PC-3 (cell line): ENCODE measurements at regions not wholly inside any gene's neighbourhood (a gene's known extent, or its start where the extent isn't known, plus 50 kb on each side); places are given as distances from the start of the nearest gene placed in this dataset.

Source experiments
- ATAC-seq: fragments of 200-7000 bp; cut with Tn5 transposase; 2 replicates; pipeline ENCODE4 v1.9.1; 2020; ENCODE audit warnings: mild to moderate bottlenecking, moderate library complexity
- BruUV-seq: library from RNA; stranded (reverse); fragments of 400-500 nt; replicated peaks from 2 replicates; lab custom pipeline; 2021; lab: Mats Ljungman, UMichigan
- CTCF ChIA-PET: fragments of 300-600 bp; sonication (Branson Sonifier 250); formaldehyde crosslinking; loops from one replicate; lab custom pipeline; 2022; ENCODE audit warnings: antibody characterized with exemption; lab: Charles Lee
- POLR2A ChIA-PET: fragments of 300-600 bp; sonication (Branson Sonifier 250); formaldehyde crosslinking; loops from one replicate; lab custom pipeline; 2022; ENCODE audit warnings: antibody characterized with exemption; ENCODE audit not compliant: unreplicated experiment; lab: Charles Lee
- DNase-seq: peaks from one replicate; pipeline ENCODE4 v3.0.0-alpha.2; 2015
- H2AFZ ChIP-seq: fragments of 300-600 bp; sonication (generic); 2 replicates; pipeline ENCODE4 v1.6.0; 2016; ENCODE audit warnings: antibody characterized with exemption, low read length
- H3F3A ChIP-seq: fragments of 300-600 bp; sonication (generic); one replicate; pipeline ENCODE4 v1.6.0; 2017; ENCODE audit warnings: antibody characterized with exemption, low read length, control low read depth, mild to moderate bottlenecking; ENCODE audit not compliant: unreplicated experiment
- H3K27ac ChIP-seq: fragments of 300-600 bp; sonication (generic); 2 replicates; pipeline ENCODE4 v1.5.1; 2016; ENCODE audit warnings: mild to moderate bottlenecking, low read length
- H3K27me3 ChIP-seq: fragments of 300-600 bp; sonication (generic); 2 replicates; pipeline ENCODE4 v1.6.1; 2016; ENCODE audit warnings: low read length, mixed read lengths
- H3K36me3 ChIP-seq: fragments of 300-600 bp; sonication (generic); 2 replicates; pipeline ENCODE4 v1.6.1; 2016; ENCODE audit warnings: low read depth, mixed run types, low read length, mixed read lengths
- H3K4me1 ChIP-seq: fragments of 300-600 bp; sonication (generic); 2 replicates; pipeline ENCODE4 v1.5.1; 2016; ENCODE audit warnings: low read length; ENCODE audit not compliant: insufficient read depth
- H3K4me2 ChIP-seq: fragments of 300-600 bp; sonication (generic); 2 replicates; pipeline ENCODE4 v1.6.0; 2016; ENCODE audit warnings: low read length
- H3K4me3 ChIP-seq: fragments of 300-600 bp; sonication (generic); 2 replicates; pipeline ENCODE4 v1.5.1; 2016; ENCODE audit warnings: mild to moderate bottlenecking, low read length, mixed read lengths
- H3K79me2 ChIP-seq: fragments of 300-600 bp; sonication (generic); 2 replicates; pipeline ENCODE4 v1.6.1; 2017; ENCODE audit warnings: low read length, mixed read lengths
- H3K9ac ChIP-seq: fragments of 300-600 bp; sonication (generic); 2 replicates; pipeline ENCODE4 v1.6.0; 2016; ENCODE audit warnings: mild to moderate bottlenecking, low read length
- H3K9me2 ChIP-seq: fragments of 300-600 bp; sonication (generic); replicated peaks from 2 replicates; pipeline ENCODE4 v1.6.1; 2016; ENCODE audit warnings: mixed run types, low read length, mixed read lengths
- H3K9me3 ChIP-seq: fragments of 300-600 bp; sonication (generic); 2 replicates; pipeline ENCODE4 v1.6.1; 2016; ENCODE audit warnings: low read length, mixed read lengths
- H4K20me1 ChIP-seq: fragments of 300-600 bp; sonication (generic); 2 replicates; pipeline ENCODE4 v1.6.1; 2016; ENCODE audit warnings: low read length, mixed read lengths
- CTCF ChIP-seq: fragments of 300-600 bp; sonication (generic); conservative IDR thresholded peaks from 2 replicates; pipeline ENCODE4 v1.5.1; 2017; ENCODE audit warnings: antibody characterized with exemption, low read depth, mild to moderate bottlenecking, low read length
- EZH2 ChIP-seq: fragments of 300-600 bp; sonication (generic); IDR thresholded peaks from one replicate; pipeline ENCODE4 v1.6.1; 2017; ENCODE audit warnings: antibody characterized with exemption, mild to moderate bottlenecking, low read length; ENCODE audit not compliant: unreplicated experiment
- EZH2phosphoT487 ChIP-seq: fragments of 300-600 bp; sonication (generic); IDR thresholded peaks from 2 replicates; pipeline ENCODE4 v1.6.1; 2018; ENCODE audit warnings: mild to moderate bottlenecking, antibody characterized with exemption, low read length, borderline replicate concordance
- intact Hi-C: fragments of 100-400 bp; cut with micrococcal nuclease; formaldehyde crosslinking; loops from 2 replicates; pipeline ENCODE4 v1.9.0; 2023

DNA sequence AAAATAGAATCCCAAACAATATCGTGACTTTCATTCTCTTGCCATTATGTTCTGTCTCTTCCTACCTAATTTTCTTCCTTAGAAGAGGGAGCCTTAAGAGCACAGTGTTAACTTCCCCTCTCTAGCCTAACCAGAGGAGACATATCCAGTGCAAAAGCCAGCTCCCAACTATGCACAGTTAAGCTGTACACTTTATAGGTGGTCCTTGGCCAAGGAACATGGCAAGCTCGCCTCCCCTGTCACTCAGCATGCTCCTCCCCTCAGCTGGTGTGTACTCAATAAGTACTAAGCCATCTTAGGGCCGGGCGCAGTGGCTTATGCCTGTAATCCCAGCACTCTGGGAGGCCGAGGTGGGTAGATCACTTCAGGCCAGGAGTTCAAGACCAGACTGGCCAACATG lies 255.1 kb upstream of the TMPO start:
- no peaks in the 10 kb centered on the region for H3K79me2 ChIP-seq
- no peak for DNase-seq
- H3K27me3 ChIP-seq: peaks cover 81% of the 10 kb centered on the region
- intact Hi-C loops: no loop called here
- POLR2A ChIA-PET: no interaction called here
- no peak overlapping the region for H3K27ac ChIP-seq
- BruUV-seq: no TSS peak
- CTCF ChIA-PET: no interaction called here
- H3K9me3 ChIP-seq: no peaks in the 10 kb centered on the region
- TF ChIP-seq EZH2phosphoT487 (no peak), CTCF (no peak), EZH2 (no peak)
- H3K36me3 ChIP-seq: no peaks in the 10 kb centered on the region
- no peak overlapping the region for H3K9ac ChIP-seq
- no peak overlapping the region for H2AFZ ChIP-seq
- no peak for ATAC-seq
- no peaks in the 10 kb centered on the region for H4K20me1 ChIP-seq
- H3K4me3 ChIP-seq: no peak overlapping the region
- H3K4me2 ChIP-seq: no peak overlapping the region
- no peaks in the 10 kb centered on the region for H3F3A ChIP-seq
- H3K4me1 ChIP-seq: no peaks in the 10 kb centered on the region
- no peaks in the 10 kb centered on the region for H3K9me2 ChIP-seq

DNA sequence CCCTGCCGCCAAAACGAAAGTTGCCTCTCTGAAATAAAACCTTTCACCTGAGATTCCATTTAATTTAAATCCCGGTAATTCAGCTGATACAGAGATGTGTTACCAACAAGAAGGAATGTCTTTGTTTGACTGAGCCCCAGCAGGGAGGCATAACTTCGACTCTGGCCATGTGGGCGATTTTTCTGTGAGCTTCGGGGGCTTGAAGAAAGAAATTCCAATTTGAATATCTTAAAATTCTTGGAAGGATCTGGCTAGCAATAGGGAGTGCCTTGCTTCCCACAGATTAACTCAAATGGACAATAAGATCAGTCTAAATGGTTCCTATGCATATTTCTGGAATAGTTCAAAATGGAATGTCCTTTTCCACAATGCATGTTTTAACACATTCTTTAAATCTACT lies 252.5 kb upstream of the TMPO start:
- H3K4me1 ChIP-seq: no peaks in the 10 kb centered on the region
- no peak overlapping the region for H3K9ac ChIP-seq
- BruUV-seq: no TSS peak
- no peaks in the 10 kb centered on the region for H3F3A ChIP-seq
- no peaks in the 10 kb centered on the region for H3K9me3 ChIP-seq
- H2AFZ ChIP-seq: no peak overlapping the region
- H3K27me3 ChIP-seq: peaks cover 61% of the 10 kb centered on the region
- no peaks in the 10 kb centered on the region for H4K20me1 ChIP-seq
- no peak for DNase-seq
- H3K79me2 ChIP-seq: no peaks in the 10 kb centered on the region
- intact Hi-C loops: no loop called here
- CTCF ChIA-PET: no interaction called here
- no peak overlapping the region for H3K4me3 ChIP-seq
- POLR2A ChIA-PET: no interaction called here
- H3K4me2 ChIP-seq: no peak overlapping the region
- H3K9me2 ChIP-seq: no peaks in the 10 kb centered on the region
- no peak for TF ChIP-seq CTCF
- TF ChIP-seq EZH2phosphoT487: no peak
- ATAC-seq: no peak
- no peak overlapping the region for H3K27ac ChIP-seq
- no peaks in the 10 kb centered on the region for H3K36me3 ChIP-seq

DNA sequence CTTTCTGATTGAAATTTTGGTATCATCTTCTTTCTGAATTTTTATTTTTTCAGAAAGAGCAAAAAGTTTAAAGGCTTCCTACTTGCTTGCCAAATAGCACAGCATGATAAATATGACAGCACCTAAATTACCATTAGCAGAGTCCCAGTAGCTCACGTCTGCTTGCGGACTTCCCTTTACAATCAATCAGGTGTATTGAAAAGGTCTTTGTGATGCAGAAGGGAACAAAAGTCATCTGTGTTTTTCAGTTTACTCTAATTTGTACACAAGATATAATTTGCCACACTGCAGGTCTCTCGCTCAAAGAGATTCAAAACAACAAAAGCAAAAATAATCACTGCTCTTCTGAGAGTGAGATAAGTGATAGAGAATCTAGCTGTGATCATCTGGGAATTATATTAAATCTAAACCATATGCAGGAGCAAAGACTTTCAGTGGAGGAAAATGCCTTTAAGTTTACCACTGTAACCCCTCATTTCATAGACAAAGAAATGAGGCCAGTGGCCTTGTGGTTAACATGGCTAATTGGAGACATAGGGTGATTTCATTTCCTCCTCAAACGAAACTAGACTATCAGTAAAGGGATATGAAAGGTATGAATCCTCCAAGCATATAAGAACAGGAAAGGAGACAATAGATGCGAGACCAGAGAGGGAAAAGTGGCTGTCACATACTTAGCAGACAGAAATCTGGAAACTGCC lies 240.8 kb upstream of the TMPO start:
- TF ChIP-seq EZH2phosphoT487: no peak
- no peak for TF ChIP-seq EZH2
- no peak for TF ChIP-seq CTCF
- H3K9me3 ChIP-seq: no peaks in the 10 kb centered on the region
- H3K9ac ChIP-seq: no peak overlapping the region
- no peak overlapping the region for H3K4me2 ChIP-seq
- H3K79me2 ChIP-seq: no peaks in the 10 kb centered on the region
- H3K36me3 ChIP-seq: no peaks in the 10 kb centered on the region
- H3K4me1 ChIP-seq: no peaks in the 10 kb centered on the region
- ChIA-PET POLR2A (no interaction called here), CTCF (no interaction called here)
- H3K27me3 ChIP-seq: peaks cover 43% of the 10 kb centered on the region
- BruUV-seq: no TSS peak
- no peak for DNase-seq
- no peaks in the 10 kb centered on the region for H3F3A ChIP-seq
- no peak overlapping the region for H3K4me3 ChIP-seq
- ATAC-seq: no peak
- no peak overlapping the region for H2AFZ ChIP-seq
- H4K20me1 ChIP-seq: no peaks in the 10 kb centered on the region
- intact Hi-C loops: no loop called here
- no peaks in the 10 kb centered on the region for H3K9me2 ChIP-seq
- H3K27ac ChIP-seq: no peak overlapping the region
